ENCODE measurements at regions not wholly inside any gene's neighbourhood (a gene's known extent, or its start where the extent isn't known, plus 50 kb on each side); places are given as distances from the start of the nearest gene placed in this dataset.
"Not testable (repeated sequence)": the region's sequence is repeated elsewhere in the genome, so short reads cannot be mapped to it uniquely, and the experiment has no call there.

DNA sequence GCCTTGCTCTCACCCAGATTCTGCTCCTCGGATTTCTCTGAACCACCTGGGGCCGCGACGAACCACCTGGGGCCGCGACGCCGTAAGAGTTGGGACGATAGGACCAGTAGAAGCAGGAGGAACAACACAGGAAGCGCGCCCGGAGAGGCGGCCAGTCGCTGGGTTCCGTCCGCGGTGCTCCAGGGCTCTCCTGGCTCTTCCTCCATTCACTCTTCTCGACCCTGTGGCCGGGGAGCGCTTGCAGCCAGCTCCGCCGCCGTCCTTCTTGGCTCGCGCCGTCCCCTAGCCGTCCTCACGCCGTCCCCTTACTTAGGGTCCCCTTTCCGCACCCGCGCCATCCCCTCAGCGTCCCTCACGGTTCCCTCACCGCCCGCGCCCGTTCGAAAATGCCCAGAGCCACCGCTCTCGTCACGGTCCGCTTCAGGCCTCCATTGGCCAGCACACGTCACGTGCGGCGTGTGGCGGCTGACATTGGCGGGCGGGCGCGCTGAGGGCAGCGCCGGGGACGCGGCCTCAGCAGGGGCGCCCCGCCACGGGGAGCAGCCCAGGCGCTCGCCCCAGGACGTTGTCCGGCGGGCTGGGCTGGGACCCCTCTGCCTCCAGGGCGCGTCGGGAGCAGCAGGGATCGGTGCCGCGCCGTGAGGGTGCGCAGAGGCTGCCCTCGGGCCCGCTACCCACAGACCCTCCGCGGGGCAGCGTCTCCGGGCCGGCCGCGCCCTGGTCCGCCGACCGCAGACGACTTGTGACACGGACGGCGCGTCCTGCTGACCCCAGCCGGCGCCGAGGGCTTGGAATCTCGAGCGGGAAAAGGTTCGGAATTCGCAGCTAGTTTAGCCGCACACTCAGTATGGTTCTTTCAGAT is 53.7 kb upstream of the PTPDC1 start:
- no peaks in the 10 kb centered on the region for H3K27me3 ChIP-seq (ENCODE audit: insufficient read depth, poor library complexity, severe bottlenecking)
- peak overlapping the region; percentile 77 for H3K27ac ChIP-seq (replicated peaks)
- peak; percentile 44 to 86 for DNase-seq (ENCODE audit: low read depth in 1 of 2, low spot score in 1 of 2)
- TF ChIP-seq CTCF (IDR thresholded peaks at IDR 0.05; ENCODE audit: insufficient read depth, low read length) (no peak), POLR2AphosphoS5 (IDR thresholded peaks at IDR 0.05; ENCODE audit: low read depth) (peak; percentile 92)
- TF ChIP-seq, protein P1, sequence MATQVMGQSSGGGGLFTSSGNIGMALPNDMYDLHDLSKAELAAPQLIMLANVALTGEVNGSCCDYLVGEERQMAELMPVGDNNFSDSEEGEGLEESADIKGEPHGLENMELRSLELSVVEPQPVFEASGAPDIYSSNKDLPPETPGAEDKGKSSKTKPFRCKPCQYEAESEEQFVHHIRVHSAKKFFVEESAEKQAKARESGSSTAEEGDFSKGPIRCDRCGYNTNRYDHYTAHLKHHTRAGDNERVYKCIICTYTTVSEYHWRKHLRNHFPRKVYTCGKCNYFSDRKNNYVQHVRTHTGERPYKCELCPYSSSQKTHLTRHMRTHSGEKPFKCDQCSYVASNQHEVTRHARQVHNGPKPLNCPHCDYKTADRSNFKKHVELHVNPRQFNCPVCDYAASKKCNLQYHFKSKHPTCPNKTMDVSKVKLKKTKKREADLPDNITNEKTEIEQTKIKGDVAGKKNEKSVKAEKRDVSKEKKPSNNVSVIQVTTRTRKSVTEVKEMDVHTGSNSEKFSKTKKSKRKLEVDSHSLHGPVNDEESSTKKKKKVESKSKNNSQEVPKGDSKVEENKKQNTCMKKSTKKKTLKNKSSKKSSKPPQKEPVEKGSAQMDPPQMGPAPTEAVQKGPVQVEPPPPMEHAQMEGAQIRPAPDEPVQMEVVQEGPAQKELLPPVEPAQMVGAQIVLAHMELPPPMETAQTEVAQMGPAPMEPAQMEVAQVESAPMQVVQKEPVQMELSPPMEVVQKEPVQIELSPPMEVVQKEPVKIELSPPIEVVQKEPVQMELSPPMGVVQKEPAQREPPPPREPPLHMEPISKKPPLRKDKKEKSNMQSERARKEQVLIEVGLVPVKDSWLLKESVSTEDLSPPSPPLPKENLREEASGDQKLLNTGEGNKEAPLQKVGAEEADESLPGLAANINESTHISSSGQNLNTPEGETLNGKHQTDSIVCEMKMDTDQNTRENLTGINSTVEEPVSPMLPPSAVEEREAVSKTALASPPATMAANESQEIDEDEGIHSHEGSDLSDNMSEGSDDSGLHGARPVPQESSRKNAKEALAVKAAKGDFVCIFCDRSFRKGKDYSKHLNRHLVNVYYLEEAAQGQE (IDR thresholded peaks at IDR 0.05; ENCODE audit: insufficient replicate concordance, low read depth): peak; percentile 64
- H3K4me3 ChIP-seq (replicated peaks; ENCODE audit: insufficient read depth, low read length): peak overlapping the region; percentile 66

- no peak for TF ChIP-seq CTCF (IDR thresholded peaks at IDR 0.05; ENCODE audit: insufficient read depth, low read length)
- no peak for TF ChIP-seq SPI1 (IDR thresholded peaks at IDR 0.05; ENCODE audit: borderline replicate concordance, low read depth)
- no peak for TF ChIP-seq GABPA (IDR thresholded peaks at IDR 0.05; ENCODE audit: low read depth)
- TF ChIP-seq, protein P1 (IDR thresholded peaks at IDR 0.05; ENCODE audit: insufficient replicate concordance, low read depth): no peak
- TF ChIP-seq POLR2AphosphoS5 (IDR thresholded peaks at IDR 0.05; ENCODE audit: low read depth): no peak
- Histone ChIP-seq H3K27me3 (ENCODE audit: insufficient read depth, poor library complexity, severe bottlenecking) (no peaks in the 10 kb centered on the region), H3K27ac (replicated peaks) (peak overlapping the region; percentile 77), H3K4me3 (replicated peaks; ENCODE audit: insufficient read depth, low read length) (peak overlapping the region; percentile 66)
- DNase-seq (ENCODE audit: low read depth in 1 of 2, low spot score in 1 of 2): no peak
Observed at GRCh38 chr9:94029932-94030317, 54.3 kb upstream of the PTPDC1 start.

GRCh38 chr9:94026816-94027215 is 57.4 kb upstream of the PTPDC1 start:
- H3K27me3 ChIP-seq (ENCODE audit: insufficient read depth, poor library complexity, severe bottlenecking): no peaks in the 10 kb centered on the region
- no peak overlapping the region for H3K4me3 ChIP-seq (replicated peaks; ENCODE audit: insufficient read depth, low read length)
- DNase-seq (ENCODE audit: low read depth in 1 of 2, low spot score in 1 of 2): no peak
- TF ChIP-seq GABPA (IDR thresholded peaks at IDR 0.05; ENCODE audit: low read depth): no peak
- TF ChIP-seq, protein P1 (IDR thresholded peaks at IDR 0.05; ENCODE audit: insufficient replicate concordance, low read depth): no peak
- no peak for TF ChIP-seq CTCF (IDR thresholded peaks at IDR 0.05; ENCODE audit: insufficient read depth, low read length)
- no peak overlapping the region for H3K27ac ChIP-seq (replicated peaks)

DNA sequence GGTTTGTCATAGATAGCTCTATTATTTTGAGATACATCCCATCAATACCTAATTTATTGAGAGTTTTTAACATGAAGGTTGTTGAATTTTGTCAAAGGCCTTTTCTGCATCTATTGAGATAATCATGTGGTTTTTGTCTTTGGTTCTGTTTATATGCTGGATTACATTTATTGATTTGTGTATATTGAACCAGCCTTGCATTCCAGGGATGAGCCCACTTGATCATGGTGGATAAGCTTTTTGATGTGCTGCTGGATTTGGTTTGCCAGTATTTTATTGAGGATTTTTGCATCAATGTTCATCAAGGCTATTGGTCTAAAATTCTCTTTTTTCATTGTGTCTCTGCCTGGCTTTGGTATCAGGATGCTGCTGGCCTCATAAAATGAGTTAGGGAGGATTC is 61.8 kb upstream of the PTPDC1 start:
- not testable (repeated sequence) for H3K27ac ChIP-seq (replicated peaks); H3K4me3 ChIP-seq (replicated peaks; ENCODE audit: insufficient read depth, low read length); H3K27me3 ChIP-seq (ENCODE audit: insufficient read depth, poor library complexity, severe bottlenecking); DNase-seq (ENCODE audit: low read depth in 1 of 2, low spot score in 1 of 2)

DNA sequence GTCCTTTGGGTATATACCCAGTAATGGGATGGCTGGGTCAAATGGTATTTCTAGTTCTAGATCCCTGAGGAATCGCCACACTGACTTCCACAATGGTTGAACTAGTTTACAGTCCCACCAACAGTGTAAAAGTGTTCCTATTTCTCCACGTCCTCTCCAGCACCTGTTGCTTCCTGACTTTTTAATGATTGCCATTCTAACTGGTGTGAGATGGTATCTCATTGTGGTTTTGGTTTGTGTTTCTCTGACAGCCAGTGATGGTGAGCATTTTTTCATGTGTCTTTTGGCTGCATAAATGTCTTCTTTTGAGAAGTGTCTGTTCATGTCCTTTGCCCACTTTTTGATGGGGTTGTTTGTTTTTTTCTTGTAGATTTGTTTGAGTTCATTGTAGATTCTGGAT is 63.4 kb upstream of the PTPDC1 start:
- not testable (repeated sequence) for H3K27ac ChIP-seq (replicated peaks); H3K27me3 ChIP-seq (ENCODE audit: insufficient read depth, poor library complexity, severe bottlenecking); H3K4me3 ChIP-seq (replicated peaks; ENCODE audit: insufficient read depth, low read length); DNase-seq (ENCODE audit: low read depth in 1 of 2, low spot score in 1 of 2)
